ENCODE measurements at regions not wholly inside any gene's neighbourhood (a gene's known extent, or its start where the extent isn't known, plus 50 kb on each side); places are given as distances from the start of the nearest gene placed in this dataset.

DNA sequence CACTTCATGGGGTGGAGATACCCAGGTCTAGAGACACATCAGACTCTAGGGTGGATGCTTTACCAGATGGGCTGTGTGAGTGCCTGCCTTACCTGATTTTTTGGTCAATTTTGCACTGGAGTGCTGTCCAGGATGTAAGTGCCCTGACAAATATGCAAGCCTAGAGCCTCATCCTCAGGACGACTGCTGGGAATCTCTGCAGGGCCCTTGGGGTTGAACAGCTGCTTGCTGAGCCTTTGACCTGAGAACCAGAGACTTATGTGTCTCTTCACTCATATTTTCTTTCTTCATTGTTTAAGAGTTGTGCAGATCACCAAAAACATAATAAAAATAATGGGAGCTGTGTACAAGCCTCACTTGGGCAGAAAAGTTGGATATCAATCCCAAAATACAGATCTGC lies 551.5 kb upstream of the ATP2B1 start:
- DNase-seq (ENCODE audit: low spot score): no peak

DNA sequence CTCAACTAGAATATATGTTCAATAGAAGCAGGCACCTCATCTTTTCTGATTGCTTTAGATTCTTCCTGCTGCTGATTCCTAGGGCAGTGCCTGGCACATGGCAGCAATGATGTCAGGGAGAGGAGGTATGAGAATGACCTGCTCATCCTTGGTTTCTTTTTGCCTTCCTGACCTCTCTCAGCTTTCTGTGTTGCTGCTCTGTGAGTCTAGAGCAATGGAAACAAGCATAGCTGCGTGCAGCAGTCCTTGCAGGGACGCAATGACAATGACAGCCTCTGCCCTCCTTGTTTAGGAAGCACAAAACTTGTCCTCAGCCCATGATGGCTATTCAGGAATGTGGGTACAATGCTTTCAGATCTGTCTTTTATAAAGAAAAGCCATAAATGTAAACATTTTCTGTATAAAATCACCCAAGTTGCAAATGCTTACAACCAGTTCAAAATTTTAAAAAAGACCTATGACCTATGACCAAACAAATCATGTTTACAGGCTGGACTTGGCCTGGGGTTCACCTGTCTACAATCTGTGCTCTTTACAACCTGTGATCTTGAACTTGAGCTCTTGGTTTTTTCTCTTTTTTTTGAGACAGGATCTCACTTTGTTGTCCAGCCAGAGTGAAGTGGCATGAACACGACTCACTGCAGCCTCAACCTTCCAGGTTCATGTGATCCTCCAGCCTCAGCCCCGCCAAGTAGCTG lies 549.4 kb upstream of the ATP2B1 start:
- no peak for DNase-seq (ENCODE audit: low spot score)

- DNase-seq (ENCODE audit: low spot score): no peak
These were observed 546.2 kb upstream of the ATP2B1 start for GRCh38 chr12:90254796-90255195.

DNA sequence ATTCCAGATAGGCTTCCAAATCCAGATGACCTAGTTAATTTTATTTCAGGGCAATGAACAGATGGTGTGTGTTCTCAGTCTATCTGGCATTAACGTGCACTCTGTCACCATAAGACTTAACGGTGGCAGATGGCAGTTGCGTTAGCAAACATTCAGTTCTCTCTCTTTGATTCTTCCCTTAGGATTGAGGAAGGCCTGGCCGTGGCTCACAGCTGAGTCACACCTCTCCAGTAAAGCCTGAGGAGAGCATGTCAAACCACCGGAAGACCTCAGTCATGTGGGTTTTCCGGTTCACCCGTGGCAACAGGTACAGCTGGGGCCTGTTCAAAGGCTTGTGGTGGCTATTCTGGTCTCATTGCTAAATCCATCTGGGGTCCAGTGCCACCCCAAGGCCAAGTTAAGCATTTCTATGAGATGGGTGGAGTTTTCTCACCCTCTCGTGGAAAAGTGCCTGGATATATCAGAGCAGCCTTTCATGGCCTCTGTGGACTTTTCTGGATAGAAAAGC lies 545.1 kb upstream of the ATP2B1 start:
- DNase-seq (ENCODE audit: low spot score): peak; percentile 75

GRCh38 chr12:90253136-90253535 lies 544.5 kb upstream of the ATP2B1 start:
- DNase-seq (ENCODE audit: low spot score): no peak

DNA sequence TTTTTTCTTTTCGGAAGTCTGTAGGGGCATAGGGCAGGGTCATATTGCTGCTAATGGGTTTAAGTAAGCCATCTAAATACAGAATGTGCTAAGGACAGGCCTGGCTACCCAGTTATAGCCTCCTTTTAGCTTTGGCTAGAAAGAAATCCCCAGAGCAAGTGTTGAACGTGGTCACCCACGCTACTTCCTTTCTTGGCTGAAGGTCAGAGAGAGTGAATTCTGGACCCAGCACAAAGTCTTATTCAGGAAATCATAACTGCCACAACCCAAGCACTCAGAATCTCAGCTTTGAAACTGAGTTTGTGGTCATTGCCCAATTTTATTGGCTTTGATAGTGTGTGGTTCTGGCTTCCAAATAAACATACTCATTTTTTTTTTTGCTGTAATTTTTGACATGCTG lies 542.1 kb upstream of the ATP2B1 start:
- no peak for DNase-seq (ENCODE audit: low spot score)

DNA sequence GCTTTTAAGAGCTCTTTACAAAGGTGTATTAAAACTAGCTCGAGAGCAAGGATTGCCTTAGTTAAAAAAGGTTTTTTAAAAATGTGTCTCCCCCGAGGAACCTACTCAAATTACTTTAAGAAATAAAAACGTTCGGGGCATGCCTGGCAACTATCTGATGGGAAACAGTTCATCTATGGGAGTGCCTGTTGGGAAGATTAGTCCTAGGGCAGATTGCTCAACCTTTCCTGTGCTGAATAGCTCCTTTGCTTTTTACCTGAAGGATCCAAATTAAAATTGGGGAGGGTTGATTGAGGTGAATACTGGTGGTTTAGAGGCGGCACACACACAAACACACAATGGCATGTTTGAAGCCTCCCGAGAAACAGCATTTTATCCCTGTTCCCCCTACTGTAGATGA lies 541.4 kb upstream of the ATP2B1 start:
- DNase-seq (ENCODE audit: low spot score): no peak

- no peak for DNase-seq (ENCODE audit: low spot score)
These were observed 538.0 kb upstream of the ATP2B1 start for GRCh38 chr12:90246688-90247087.

DNA sequence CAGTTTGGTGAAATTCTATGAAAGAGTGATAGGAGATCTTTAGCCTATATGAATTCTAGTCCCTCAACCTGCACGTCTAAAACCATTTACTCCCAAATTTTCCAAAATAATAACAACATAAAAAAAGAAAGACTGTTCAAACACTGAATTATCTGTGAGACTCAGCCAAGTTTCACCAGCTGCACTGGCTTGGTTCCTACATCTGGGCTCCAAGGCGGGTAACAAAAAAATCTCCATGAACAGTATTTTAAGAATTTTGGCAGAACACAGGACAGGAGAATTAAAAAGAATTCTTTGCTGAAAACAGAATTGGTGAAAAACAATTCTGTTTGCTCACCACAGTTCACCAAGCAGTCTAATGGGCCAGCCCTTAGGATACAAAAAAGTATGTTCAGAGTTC lies 536.8 kb upstream of the ATP2B1 start:
- DNase-seq (ENCODE audit: low spot score): no peak

GRCh38 chr12:90244232-90244631 lies 535.6 kb upstream of the ATP2B1 start:
- DNase-seq (ENCODE audit: low spot score): no peak

DNA sequence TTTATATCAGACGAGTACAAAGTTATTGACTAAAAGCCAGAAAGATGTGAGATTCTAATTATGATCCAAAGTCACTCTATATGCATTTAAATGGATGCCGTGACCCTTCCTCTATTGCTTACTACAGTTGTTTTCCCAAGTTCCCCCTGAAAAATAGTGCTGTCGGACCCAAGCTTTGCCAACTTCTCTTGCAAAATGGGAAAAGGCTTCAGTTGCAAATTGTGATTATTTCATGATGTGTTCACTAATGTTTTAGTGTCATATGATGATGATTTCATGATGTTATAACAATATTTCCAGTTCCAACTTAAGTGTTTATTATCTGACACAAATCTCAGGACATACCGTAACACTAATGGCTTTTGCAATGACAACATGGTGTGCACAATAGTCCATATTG lies 534.6 kb upstream of the ATP2B1 start:
- no peak for DNase-seq (ENCODE audit: low spot score)

DNA sequence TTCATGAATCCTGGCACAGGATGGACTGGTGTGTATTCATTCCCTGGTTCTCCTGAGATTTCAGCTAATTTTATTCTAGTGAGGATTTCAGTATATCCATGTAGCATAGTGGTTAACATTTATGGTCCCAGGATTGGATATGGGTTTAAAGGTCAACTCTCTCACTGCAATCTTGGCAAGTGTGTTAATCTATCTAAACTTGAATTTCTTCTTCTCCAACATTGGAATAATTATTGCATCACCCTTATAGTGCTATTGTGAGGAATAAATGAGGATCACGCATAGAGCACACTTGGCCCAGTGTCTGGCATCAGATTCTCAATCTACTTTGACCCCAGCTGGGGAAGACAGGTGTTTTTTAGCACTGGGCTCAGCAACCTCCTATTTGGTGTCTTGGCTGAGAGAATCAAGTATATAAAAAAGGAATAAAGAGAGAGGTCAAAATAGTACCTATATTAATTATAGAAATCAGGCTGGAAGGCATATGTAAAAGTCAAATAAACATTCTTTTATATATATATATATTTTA lies 531.2 kb upstream of the ATP2B1 start:
- no peak for DNase-seq (ENCODE audit: low spot score)

- DNase-seq (ENCODE audit: low spot score): no peak
These were observed 530.1 kb upstream of the ATP2B1 start for GRCh38 chr12:90238663-90239271.

GRCh38 chr12:90237841-90238240 lies 529.2 kb upstream of the ATP2B1 start:
- no peak for DNase-seq (ENCODE audit: low spot score)

DNA sequence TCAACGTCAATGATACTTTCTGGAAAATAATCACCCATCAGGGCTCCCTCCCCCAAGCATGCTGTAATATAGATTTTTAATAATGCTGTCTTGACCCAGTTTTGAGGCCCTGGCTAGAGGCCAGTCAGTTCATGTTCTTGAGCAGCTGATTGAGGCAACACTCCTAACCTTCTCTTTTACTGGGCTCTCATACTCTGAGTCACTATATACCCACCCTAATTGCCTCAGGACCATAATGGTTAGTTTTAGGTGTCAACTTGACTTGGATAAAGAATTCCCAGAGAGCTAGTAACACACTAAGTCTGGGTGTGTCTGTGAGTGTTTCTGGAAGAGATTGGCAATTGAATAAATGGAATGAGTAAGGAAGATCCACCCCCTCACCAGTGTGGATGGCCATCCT lies 527.0 kb upstream of the ATP2B1 start:
- DNase-seq (ENCODE audit: low spot score): no peak

DNA sequence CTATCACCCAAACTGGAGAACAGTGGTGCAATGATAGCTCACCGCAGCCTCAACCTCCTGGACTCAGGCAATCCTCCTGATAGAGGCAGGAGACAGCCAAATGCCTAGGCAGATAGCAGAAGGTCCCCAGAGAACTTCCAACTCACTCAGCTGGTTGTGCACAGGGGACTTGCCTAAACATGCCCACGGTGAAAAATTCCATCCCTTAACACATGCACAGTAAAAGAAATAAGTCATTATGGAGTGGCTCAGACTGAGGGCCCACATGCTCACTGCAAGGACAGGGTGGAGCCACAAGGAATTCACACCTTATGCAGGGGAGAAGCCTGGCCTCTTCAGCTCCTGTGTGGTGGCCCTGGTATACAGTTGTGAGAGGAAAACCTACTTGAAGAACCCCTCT lies 525.8 kb upstream of the ATP2B1 start:
- DNase-seq (ENCODE audit: low spot score): no peak

DNA sequence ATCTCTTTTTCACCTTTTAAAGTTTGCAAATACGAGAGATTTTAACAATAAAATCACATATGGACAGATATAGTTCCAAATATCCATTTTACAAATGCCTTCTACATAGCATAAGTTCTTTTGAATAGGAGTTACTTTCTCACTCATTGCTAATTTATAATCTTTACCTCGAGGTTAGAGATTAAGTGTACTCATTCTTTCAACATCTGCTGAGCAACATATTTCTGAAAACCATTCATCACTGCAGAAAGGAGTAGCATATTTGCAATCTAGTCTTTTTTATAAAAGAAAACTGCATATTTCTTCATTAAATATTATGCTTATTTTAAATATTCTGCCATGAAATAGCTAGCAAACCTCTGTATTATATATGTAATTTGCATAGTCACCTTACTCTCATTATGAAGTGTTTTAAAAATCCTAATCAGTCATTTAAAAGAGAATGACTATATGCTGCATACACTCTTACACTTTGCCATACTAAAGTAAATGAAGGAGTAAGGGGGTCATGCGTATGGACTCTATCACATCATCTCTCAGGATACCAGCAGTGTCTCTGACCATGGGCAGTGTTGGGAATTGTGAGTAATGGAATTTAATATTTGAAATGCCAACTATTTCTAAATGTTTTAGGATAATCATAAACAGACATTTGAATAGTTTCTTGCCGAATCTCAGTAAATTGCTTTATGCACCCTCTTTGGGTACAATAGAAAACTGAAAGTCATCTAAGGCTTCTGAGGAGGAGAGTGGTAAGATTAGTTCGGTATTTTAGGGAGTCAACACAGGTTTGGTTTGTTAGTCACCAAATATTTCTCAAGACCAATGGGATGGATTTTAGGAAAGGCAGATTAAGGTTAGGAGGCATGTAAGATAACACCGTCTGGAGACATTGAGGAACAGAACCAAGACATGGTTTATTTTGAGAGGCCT lies 524.8 kb upstream of the ATP2B1 start:
- DNase-seq (ENCODE audit: low spot score): peak; percentile 30

- no peak for DNase-seq (ENCODE audit: low spot score)
These were observed 521.0 kb upstream of the ATP2B1 start for GRCh38 chr12:90229407-90230170.

- no peak for DNase-seq (ENCODE audit: low spot score)
These were observed 517.6 kb upstream of the ATP2B1 start for GRCh38 chr12:90226211-90226610.

- peak; percentile 14 for DNase-seq (ENCODE audit: low spot score)
These were observed 508.2 kb upstream of the ATP2B1 start for GRCh38 chr12:90216815-90217214.

DNA sequence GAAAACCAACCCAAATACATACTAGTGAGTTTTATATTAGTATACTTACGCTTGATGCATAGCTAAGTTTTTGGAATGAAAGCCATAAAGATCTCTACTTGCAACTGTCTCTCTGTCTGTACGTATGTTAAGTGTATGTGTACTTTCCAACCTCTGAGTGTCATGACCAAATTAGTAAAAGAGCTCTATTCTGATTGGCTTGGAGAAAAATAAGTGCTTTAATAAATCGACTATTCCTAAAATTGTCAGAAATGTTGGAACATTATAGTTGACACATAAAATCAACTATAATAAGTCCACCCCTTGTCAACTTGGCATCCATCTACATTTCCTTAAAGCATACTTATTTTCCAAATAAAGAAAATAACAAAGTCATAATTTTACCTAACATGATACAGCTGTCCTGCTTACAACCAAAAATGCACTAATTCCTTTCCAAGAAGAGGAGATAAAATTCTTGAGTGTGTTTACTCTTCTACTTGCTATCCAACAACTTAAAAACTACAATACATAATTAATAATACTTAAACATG lies 507.4 kb upstream of the ATP2B1 start:
- DNase-seq (ENCODE audit: low spot score): no peak
